ENCODE measurements at regions not wholly inside any gene's neighbourhood (a gene's known extent, or its start where the extent isn't known, plus 50 kb on each side); places are given as distances from the start of the nearest gene placed in this dataset.

GRCh38 chr1:118788463-118788862, 199.7 kb downstream of the TBX15 start:
- no peaks in the 10 kb centered on the region for H3K36me3 ChIP-seq (replicated peaks in 1 of 2; ENCODE audit: control insufficient read depth in 1 of 2, insufficient read depth in 2 of 2, low read length in 1 of 2)
- no peaks in the 10 kb centered on the region for H3K27me3 ChIP-seq (ENCODE audit: insufficient read depth)
- no peaks in the 10 kb centered on the region for H3K9me3 ChIP-seq
- H3K9me2 ChIP-seq: no peaks in the 10 kb centered on the region
- H3K4me2 ChIP-seq: no peak overlapping the region
- TF ChIP-seq, protein P1, sequence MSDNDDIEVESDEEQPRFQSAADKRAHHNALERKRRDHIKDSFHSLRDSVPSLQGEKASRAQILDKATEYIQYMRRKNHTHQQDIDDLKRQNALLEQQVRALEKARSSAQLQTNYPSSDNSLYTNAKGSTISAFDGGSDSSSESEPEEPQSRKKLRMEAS (IDR thresholded peaks at IDR 0.05; ENCODE audit: low read depth): no peak
- no peak for TF ChIP-seq EZH2phosphoT487 (IDR thresholded peaks at IDR 0.05; ENCODE audit: borderline replicate concordance, low read depth)
- H3K4me3 ChIP-seq (ENCODE audit: low read depth in 2 of 2, low read length in 1 of 2): no peak overlapping the region
- no CpG with 5 or more reads among the region's 1 CpG for WGBS (ENCODE audit: low lambda C conversion rate)
- no peaks in the 10 kb centered on the region for H3K79me2 ChIP-seq (ENCODE audit: insufficient read depth)
- H3K9ac ChIP-seq: no peak overlapping the region
- H4K20me1 ChIP-seq (ENCODE audit: insufficient read depth): no peaks in the 10 kb centered on the region
- no peaks in the 10 kb centered on the region for H3K4me1 ChIP-seq (ENCODE audit: control insufficient read depth in 1 of 2, insufficient read depth in 2 of 2, low read depth in 1 of 2, low read length in 1 of 2)
- no peaks in the 10 kb centered on the region for H3F3A ChIP-seq (replicated peaks; ENCODE audit: insufficient read depth)
- H2AFZ ChIP-seq (ENCODE audit: low read depth): no peak overlapping the region
- POLR2A ChIA-PET: no interaction called here
- H3K27ac ChIP-seq (ENCODE audit: low read depth in 2 of 2, low read length in 1 of 2): no peak overlapping the region
- DNase-seq: no peak
- CTCF ChIA-PET: no interaction called here

DNA sequence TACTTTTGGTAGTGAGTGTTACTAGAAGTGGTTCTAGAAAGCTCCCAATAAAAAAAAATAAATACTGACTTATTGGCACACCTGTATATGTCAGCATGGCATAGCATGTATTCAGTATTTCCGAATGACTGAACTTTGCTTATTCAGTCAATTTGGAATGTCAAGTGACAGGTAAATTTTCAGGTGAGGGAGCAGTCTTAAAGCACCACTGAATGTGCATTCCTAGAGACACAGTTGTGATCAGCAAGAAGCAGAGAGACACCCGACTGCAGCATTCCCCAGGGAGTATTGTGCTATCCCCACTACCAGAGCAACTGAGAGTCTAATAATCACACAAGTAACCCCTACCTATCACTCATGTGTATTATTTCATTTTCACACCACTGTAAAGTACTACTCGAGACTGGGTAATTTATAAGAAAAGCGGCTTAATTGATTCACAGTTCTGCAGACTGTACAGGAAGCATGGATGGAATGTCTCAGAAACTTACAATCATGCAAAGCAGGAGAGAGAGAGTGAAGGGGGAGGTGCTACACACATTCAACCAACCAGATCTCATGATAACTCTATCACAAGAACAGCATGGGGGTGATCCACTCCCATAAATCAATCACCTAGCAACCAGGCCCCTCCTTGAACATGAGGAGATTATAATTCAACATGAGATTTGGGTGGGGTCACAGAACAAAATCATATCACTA, 201.5 kb downstream of the TBX15 start:
- ChIA-PET CTCF (no interaction called here), POLR2A (no interaction called here)
- Histone ChIP-seq H3K9ac (no peak overlapping the region), H2AFZ (ENCODE audit: low read depth) (no peak overlapping the region), H3K27me3 (ENCODE audit: insufficient read depth) (no peaks in the 10 kb centered on the region), H3K9me2 (no peaks in the 10 kb centered on the region), H3K79me2 (ENCODE audit: insufficient read depth) (no peaks in the 10 kb centered on the region), H4K20me1 (ENCODE audit: insufficient read depth) (no peaks in the 10 kb centered on the region), H3K9me3 (no peaks in the 10 kb centered on the region), H3F3A (replicated peaks; ENCODE audit: insufficient read depth) (no peaks in the 10 kb centered on the region), H3K4me1 (ENCODE audit: control insufficient read depth in 1 of 2, insufficient read depth in 2 of 2, low read depth in 1 of 2, low read length in 1 of 2) (no peaks in the 10 kb centered on the region), H3K4me2 (no peak overlapping the region), H3K36me3 (replicated peaks in 1 of 2; ENCODE audit: control insufficient read depth in 1 of 2, insufficient read depth in 2 of 2, low read length in 1 of 2) (no peaks in the 10 kb centered on the region), H3K4me3 (ENCODE audit: low read depth in 2 of 2, low read length in 1 of 2) (no peak overlapping the region), H3K27ac (ENCODE audit: low read depth in 2 of 2, low read length in 1 of 2) (no peak overlapping the region)
- DNase-seq: no peak
- WGBS (ENCODE audit: low lambda C conversion rate): 2% methylated on average over 4 of the region's 4 CpGs
- TF ChIP-seq RXRA (IDR thresholded peaks at IDR 0.05; ENCODE audit: borderline replicate concordance, low read depth): no peak

DNA sequence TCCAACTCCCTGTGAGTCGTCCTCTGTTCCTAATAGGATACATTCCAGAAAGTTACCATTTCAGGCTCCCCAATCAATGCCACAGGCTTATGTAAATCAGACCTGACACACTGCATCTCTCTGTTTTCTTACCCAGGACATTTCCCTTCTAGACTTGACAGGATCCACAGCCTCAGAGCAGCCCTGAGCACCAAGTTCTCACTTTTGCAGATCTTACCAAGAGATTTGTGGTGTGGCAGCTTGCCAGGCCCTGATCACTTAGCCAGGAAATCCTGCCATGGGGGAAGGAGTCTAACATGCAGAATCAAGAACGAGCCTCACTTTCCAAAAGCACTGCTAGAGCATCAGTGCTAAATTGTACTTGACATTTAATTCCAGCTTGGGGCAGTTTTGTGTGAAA, 202.9 kb downstream of the TBX15 start:
- H3K9me2 ChIP-seq: no peaks in the 10 kb centered on the region
- no peak overlapping the region for H2AFZ ChIP-seq (ENCODE audit: low read depth)
- no peaks in the 10 kb centered on the region for H4K20me1 ChIP-seq (ENCODE audit: insufficient read depth)
- H3K4me3 ChIP-seq (ENCODE audit: low read depth in 2 of 2, low read length in 1 of 2): no peak overlapping the region
- WGBS (ENCODE audit: low lambda C conversion rate): 9% methylated on average over 2 of the region's 2 CpGs
- no peaks in the 10 kb centered on the region for H3K36me3 ChIP-seq (replicated peaks in 1 of 2; ENCODE audit: control insufficient read depth in 1 of 2, insufficient read depth in 2 of 2, low read length in 1 of 2)
- H3K4me1 ChIP-seq (ENCODE audit: control insufficient read depth in 1 of 2, insufficient read depth in 2 of 2, low read depth in 1 of 2, low read length in 1 of 2): no peaks in the 10 kb centered on the region
- no peak overlapping the region for H3K9ac ChIP-seq
- no peaks in the 10 kb centered on the region for H3K9me3 ChIP-seq
- H3K4me2 ChIP-seq: no peak overlapping the region
- ChIA-PET CTCF (no interaction called here), POLR2A (no interaction called here)
- no peak for DNase-seq
- H3F3A ChIP-seq (replicated peaks; ENCODE audit: insufficient read depth): no peaks in the 10 kb centered on the region
- H3K27ac ChIP-seq (ENCODE audit: low read depth in 2 of 2, low read length in 1 of 2): no peak overlapping the region
- TF ChIP-seq EP300 (IDR thresholded peaks at IDR 0.05; ENCODE audit: borderline replicate concordance in 1 of 2, low read depth in 1 of 2, low read length in 1 of 2): no peak
- TF ChIP-seq REST (IDR thresholded peaks at IDR 0.05; ENCODE audit: low read depth, low read length): no peak
- TF ChIP-seq USF2 (IDR thresholded peaks at IDR 0.05; ENCODE audit: borderline replicate concordance, low read depth, low read length): no peak
- no peaks in the 10 kb centered on the region for H3K27me3 ChIP-seq (ENCODE audit: insufficient read depth)
- no peaks in the 10 kb centered on the region for H3K79me2 ChIP-seq (ENCODE audit: insufficient read depth)

Data from SK-N-SH (cell line).